GM06990 (cell line): ENCODE measurements at regions not wholly inside any gene's neighbourhood (a gene's known extent, or its start where the extent isn't known, plus 50 kb on each side); places are given as distances from the start of the nearest gene placed in this dataset.

Experiments
- DNase-seq: peaks from one replicate; pipeline ENCODE4 v3.0.0-alpha.2; 2011; ENCODE audit not compliant: insufficient read length; ENCODE audit errors: extremely low read depth
- H3K27me3 ChIP-seq: replicated peaks from 2 replicates; pipeline ENCODE4 v1.6.0; 2011; ENCODE audit warnings: low read length; ENCODE audit not compliant: control insufficient read depth, insufficient read depth
- H3K36me3 ChIP-seq: 2 replicates; pipeline ENCODE4 v1.5.1; 2011; ENCODE audit warnings: low read length; ENCODE audit not compliant: control insufficient read depth, insufficient read depth
- H3K4me3 ChIP-seq: replicated peaks from 2 replicates; pipeline ENCODE4 v1.5.1; 2011; ENCODE audit warnings: low read depth, mild to moderate bottlenecking, control low read depth, low read length
- CTCF ChIP-seq: IDR thresholded peaks from 2 replicates; pipeline ENCODE4 v1.5.1; 2011; ENCODE audit warnings: low read length, control low read depth, mild to moderate bottlenecking, inconsistent platforms; ENCODE audit not compliant: insufficient read depth, poor library complexity, severe bottlenecking

DNA sequence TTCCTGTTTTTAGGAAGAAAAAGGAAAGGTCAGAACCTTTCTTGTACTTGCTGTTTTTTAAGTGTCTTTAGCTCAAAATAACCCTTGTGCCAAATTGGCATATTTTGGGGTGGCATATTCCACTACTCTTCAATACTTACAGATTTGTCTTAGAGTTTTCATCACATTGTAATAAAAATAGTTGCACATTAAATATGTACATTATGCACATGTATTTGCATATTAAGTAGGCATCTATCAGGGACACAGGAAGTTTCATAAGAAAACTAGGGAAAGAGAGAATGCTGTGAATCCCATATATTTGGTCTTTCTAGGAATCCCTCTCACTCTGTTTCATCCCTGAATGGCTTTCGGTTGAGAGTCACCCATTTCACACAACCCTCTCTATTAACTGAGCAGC is 139.6 kb downstream of the LARP7 start:
- no peak for TF ChIP-seq CTCF
- Histone ChIP-seq H3K4me3 (no peak overlapping the region), H3K27me3 (no peaks in the 10 kb centered on the region), H3K36me3 (no peaks in the 10 kb centered on the region)
- DNase-seq: no peak

DNA sequence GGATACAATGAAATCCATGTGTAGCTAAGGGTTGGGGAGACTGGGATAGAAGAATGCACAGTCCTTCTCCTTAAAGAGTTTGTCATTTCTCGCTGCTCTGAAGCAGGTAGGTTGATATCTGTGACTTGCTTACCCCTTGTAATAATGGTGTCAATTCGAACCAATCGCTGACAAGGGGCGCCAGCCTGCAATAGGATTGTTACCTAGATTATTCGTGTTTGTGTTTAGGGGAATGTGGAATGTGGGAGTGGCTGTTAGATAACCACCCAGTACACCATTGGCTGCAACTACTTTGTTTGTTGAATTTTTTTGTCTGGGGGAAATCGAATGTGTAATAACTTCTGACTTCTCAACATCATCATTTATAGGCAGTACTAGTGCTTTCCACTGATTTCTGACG is 141.6 kb downstream of the LARP7 start:
- DNase-seq: no peak

DNA sequence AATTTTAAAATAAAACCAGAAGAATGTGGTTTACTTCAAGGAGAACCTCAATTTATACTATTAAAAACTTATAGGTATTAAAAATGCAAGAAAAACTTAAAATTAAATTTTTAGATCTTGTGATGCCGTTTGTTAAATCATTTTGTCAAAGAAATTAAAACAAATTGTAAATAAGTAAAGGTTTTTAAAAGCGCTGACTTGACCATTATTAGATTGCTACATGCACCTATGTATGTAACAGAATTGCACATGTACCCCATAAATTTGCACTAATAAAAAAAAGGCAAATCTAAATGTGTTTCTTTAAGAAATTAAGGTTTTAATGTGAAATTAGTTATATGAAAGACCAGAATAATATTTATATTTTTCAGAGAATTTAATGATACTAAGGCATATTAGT is 156.1 kb downstream of the LARP7 start:
- Histone ChIP-seq H3K27me3 (no peaks in the 10 kb centered on the region), H3K4me3 (no peak overlapping the region), H3K36me3 (no peaks in the 10 kb centered on the region)
- DNase-seq: no peak
- TF ChIP-seq CTCF: no peak

More for the DNA sequence above, 141.6 kb downstream of the LARP7 start:
- no peak for TF ChIP-seq CTCF
- Histone ChIP-seq H3K36me3 (no peaks in the 10 kb centered on the region), H3K4me3 (no peak overlapping the region), H3K27me3 (no peaks in the 10 kb centered on the region)

- Histone ChIP-seq H3K36me3 (no peaks in the 10 kb centered on the region), H3K27me3 (no peaks in the 10 kb centered on the region), H3K4me3 (no peak overlapping the region)
- no peak for DNase-seq
- no peak for TF ChIP-seq CTCF
Observed at GRCh38 chr4:112800001-112800400, 163.1 kb downstream of the LARP7 start.

GRCh38 chr4:112801341-112801740 is 164.4 kb downstream of the LARP7 start:
- no peak for TF ChIP-seq CTCF
- no peak for DNase-seq
- no peak overlapping the region for H3K4me3 ChIP-seq

GRCh38 chr4:112802780-112803179 is 165.8 kb downstream of the LARP7 start:
- DNase-seq: no peak
- H3K4me3 ChIP-seq: no peak overlapping the region
- no peak for TF ChIP-seq CTCF
- no peaks in the 10 kb centered on the region for H3K27me3 ChIP-seq
- no peaks in the 10 kb centered on the region for H3K36me3 ChIP-seq

More at GRCh38 chr4:112801341-112801740, 164.4 kb downstream of the LARP7 start:
- Histone ChIP-seq H3K27me3 (no peaks in the 10 kb centered on the region), H3K36me3 (no peaks in the 10 kb centered on the region)
